HG02981 (cell line): ENCODE measurements at regions not wholly inside any gene's neighbourhood (a gene's known extent, or its start where the extent isn't known, plus 50 kb on each side); places are given as distances from the start of the nearest gene placed in this dataset.
"Not testable (repeated sequence)": the region's sequence is repeated elsewhere in the genome, so short reads cannot be mapped to it uniquely, and the experiment has no call there.

Source experiments
- ATAC-seq: cut with Tn5 transposase; IDR thresholded peaks from one replicate; pipeline ENCODE4 v1.9.1; 2021; ENCODE audit warnings: mild to moderate bottlenecking, moderate library complexity; ENCODE audit not compliant: unreplicated experiment

DNA sequence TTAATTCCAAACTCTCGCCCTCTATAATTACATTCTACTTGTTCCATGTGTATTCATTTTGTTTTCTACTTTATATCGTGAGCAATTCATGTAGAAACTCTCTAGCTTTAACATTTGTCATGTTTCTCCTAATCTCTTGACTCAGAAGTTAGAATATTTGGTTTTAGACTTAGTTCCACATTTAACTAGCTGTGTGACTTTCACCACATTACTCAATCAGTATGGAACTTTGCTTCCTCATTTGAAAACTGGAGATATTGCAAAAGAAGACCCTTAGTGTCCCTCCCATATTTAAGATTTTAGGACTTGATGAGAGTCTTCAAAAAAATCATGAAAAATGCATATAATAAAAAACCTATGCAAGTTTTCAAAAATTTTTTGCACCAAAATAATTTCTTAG is 447.5 kb downstream of the GXYLT1 start:
- ATAC-seq = no peak

DNA sequence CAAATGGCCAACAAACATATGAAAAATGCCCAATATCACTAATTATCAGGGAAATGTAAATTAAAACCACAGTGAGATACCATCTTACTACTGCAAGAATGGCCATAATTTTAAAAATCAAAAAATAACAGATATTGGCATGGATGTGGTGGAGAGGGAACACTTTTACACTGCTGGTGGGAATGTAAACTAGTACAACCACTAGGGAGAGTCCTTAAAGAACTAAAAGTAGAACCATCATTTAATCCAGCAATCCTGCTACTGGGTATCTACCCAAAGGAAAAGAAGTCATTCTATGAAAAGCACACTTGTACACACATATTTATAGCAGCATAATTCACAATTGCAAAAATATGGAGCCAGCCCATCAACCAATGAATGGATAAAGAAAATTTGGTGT is 459.7 kb downstream of the GXYLT1 start:
- no peak for ATAC-seq

DNA sequence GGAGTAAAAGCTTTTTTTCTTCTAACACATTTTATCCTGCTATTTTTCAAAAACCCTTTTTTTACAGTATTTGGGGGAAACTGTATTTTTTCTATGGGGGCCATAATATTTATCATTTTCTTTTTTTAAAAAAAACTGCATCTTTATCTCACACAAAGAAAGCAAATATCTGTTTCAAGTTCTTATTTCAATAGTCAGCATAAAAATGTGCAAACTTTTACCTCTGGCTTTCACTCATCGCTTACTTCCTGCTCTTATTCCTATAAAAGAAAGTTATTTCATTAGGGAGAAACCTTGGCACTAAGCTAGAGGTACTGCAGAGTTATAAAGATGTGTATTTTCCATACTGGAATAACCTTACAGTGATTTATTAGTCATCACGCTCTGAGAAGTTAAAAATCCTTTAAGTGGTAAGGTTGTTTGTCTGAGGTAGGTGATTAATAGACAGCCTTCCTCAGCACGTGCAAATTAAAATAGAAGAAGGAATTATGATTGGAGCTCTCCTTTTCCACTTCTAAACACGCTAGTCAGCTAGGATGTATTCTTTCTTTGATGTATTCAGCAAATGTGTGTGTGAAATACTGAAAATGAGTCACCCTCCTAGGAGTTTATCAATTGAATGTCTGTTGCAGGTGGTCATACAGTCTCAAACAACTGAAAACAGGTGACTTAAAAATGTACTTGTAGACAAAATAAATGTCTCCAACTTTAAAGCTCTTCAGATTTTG is 461.0 kb downstream of the GXYLT1 start:
- ATAC-seq = no peak

DNA sequence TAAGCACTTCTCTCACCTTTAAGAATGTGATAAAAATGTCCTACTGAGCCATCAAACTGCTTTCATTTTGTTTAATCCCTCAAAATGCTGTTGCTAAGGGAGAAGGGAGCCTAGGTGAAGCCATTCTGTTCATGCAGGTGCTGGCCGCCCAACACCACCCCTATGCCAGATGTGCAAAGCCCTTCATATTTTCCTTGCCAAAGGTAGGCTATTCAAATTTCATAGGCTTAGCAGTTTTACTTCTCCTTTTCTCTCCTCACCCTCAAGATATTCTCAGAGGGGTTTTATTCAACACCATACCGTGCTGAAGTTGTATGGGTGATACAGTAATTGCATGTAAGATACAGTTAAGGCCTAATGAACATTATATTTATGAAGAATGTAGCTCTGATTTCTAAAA is 461.7 kb downstream of the GXYLT1 start:
- no peak for ATAC-seq

DNA sequence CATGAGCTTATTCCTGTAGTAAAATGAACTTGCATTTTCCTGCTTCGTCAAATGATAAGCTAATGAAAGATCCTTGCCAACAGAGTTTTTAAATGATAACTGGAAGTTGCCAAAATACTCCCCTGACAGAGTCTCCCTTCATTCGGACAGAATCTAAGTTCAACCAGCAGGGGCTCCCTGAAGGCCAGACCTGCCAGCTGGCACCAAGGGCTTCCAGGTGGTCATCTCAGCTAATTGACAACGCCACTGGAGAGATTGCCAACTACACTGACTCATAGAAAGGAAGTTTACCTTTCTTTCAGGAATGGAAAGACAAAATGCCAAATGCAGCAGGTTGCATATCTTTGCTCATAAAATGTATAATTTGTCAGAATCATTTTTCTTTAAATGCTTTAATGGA is 462.8 kb downstream of the GXYLT1 start:
- no peak for ATAC-seq

DNA sequence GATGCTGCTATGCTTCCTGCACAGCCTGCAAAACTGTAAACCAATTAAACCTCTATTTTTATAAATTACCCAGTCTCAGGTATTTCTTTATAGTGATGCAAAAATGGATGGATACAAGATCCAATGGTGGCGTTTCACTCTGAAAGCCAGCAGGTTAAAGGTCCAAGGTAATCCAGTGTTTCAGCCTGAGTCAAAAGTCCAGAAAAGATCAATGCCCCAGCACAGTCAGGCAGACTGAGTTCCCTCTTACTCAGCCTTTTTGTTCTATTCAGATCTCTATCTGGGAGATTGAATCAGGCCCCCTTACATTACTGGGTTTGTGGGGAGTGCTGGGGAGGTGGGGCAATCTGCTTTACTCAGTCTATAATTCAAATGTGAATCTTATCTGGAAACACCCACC is 464.5 kb downstream of the GXYLT1 start:
- no peak for ATAC-seq

DNA sequence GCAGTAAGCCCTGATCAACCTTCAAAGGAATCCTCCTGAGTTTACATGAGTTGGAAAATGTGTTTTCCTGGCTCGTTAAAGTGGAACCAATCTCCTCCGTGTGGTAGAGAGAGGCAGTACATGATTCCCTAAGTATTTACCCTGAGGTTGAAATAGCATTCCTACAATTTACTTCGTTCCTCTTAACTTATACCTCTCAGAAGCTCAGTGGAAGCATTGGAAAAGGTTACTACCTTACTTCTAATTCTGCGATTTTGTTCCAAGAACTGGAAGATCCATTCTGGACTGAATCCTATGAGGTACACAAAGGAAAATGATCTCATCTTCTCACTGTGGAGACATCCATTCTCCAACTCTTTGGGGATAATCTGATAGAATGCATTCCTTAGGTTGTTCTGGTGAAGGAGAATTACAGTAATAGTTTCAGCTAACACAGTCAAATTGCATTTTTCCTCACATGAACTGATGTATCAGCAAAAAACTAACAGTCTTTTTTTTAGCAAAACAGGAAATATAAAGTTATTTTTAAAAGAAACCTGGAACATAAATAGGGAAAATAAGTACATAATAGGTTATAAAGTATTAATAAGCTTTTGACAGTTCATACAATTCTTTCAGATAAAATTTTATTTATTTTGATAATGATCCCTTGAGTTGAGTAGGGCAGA is 475.6 kb downstream of the PDZRN4 start:
- ATAC-seq = no peak

DNA sequence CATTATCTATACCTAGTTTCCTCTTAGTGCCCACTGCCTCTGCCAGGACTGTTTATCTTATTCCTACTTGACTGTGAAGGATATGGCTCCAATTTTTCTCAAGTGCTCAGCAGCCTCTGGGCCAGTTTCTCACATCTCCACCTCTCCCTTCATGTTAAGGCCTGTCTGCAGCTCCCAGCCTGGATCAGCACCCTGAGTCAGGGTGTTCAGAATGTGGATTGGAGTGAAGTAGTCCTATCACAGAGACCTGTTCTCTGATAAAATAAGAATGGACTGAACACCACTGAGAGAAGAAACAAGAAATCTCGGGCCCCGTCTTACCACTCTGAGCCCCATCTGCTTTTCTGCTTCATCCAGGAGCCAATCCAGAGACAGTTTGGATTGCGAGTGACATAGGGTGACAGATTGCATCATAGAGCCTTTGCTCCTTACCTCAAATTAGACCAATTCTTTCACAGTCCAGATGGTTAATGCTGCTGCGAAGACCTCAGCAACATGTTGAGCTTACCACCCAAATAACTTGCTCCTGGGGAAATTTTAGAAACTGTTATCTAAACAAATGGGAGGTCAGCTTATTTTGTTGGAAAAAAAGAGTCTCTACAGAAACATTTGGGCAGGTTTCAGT is 473.1 kb downstream of the PDZRN4 start:
- no peak for ATAC-seq

DNA sequence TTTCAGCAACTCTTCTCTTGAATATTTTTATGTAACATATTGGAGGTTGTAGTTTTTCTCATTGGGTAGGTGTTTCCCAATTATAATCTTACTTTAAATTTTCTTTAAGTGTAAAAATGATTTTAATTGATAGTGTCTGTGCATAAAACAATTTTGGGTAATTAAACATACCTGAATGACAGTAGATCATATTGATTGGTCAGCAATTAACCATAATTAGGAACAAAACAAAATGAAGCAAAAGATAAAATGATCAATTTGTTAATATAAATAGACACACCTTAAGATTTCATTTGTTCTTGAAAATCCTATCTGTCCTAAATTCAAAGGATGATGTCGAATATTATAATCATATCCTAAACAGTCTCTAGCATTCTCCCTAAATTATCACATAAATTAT is 468.3 kb downstream of the PDZRN4 start:
- no peak for ATAC-seq

DNA sequence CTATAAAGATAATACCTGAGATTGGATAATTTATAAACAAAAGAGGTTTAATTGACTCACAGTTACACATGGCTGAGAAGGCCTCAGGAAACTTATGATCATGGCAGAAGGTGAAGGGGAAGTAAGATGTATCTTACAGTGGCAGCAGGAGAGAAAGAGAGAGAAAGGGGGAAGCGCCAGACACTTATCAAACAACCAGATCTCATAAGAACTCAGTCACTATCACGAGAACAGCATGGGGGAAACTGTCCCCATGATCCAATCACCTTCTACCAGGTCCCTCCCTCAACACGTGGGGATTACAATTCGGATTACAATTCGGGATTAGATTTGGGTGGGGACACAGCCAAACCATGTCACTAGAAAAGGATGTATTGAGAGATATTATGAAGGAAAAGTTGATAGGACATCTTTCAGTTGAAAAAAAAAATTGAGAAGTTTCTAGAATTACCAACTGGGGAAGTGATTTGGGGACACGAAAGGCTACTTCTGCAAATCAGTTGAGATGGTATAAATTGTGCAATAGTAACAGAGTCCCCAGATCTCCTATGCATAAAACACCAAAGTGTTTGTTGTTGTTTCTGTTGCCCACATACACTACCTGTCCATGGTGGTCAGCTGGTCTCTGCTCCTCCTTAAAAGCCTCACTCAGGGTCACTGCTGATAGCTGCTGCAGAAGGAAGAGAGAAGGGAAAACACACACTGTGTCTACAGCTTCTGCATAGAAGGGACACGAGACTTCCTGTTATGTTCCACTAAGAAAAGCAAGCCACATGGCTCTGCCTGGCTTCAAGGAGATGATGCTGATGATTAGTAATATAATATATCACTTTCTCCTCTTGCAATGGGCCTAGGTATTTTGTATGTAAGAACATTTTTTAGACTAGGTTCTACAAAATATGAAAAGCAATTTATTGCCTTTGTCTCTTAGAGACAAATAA is 465.5 kb downstream of the PDZRN4 start:
- no peak for ATAC-seq

DNA sequence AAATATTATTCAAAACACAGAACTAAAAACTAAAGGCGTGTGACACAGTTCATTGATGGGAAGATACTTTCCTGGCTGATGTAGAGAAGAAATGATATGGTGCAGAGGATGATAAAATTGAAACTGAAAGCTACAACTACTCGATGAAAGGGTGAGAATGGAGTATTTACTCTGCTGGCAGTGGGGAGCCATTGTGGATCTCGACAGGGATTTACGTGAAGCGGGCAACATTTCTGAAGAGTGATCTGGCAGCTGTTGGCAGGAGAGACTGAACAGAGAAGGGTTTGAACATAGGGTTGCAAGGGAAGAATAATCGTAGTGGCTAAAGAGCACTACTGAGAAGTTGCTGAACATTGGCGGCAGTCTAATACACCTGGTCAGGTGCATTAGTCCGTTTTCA is 464.9 kb downstream of the PDZRN4 start:
- no peak for ATAC-seq

DNA sequence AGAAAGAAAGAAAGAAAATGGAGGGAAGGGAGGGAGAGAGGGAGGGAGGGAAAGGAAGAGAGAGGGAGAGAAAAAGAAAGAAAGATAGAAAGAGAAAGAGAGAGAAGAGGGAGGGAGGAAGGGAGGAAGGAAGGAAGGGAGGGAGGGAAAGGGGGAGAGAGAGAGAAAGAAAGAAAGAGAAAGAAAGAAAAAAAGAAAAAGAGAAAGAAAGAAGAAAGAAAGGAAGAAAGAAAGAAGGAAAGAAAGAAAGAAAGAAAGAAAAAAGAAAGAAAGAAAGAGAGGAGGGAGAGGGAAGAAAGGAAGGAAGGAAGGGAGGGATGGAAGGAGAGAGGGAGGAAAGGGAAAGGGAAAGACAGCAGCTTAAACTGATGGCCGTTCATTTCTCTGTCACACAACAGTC is 457.5 kb downstream of the PDZRN4 start:
- ATAC-seq = no peak

DNA sequence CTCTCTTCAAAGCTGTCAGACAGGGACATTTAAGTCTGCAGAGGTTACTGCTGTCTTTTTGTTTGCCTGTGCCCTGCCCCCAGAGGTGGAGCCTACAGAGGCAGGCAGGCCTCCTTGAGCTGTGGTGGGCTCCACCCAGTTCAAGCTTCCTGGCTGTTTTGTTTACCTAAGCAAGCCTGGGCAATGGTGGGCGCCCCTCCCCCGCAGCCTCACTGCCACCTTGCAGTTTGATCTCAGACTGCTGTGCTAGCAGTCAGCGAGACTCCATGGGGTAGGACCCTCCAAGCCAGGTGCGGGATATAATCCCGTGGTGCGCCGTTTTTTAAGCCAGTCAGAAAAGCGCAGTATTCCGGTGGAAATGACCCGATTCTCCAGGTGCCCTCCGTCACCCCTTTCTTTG is 454.7 kb downstream of the PDZRN4 start:
- not testable (repeated sequence) for ATAC-seq

DNA sequence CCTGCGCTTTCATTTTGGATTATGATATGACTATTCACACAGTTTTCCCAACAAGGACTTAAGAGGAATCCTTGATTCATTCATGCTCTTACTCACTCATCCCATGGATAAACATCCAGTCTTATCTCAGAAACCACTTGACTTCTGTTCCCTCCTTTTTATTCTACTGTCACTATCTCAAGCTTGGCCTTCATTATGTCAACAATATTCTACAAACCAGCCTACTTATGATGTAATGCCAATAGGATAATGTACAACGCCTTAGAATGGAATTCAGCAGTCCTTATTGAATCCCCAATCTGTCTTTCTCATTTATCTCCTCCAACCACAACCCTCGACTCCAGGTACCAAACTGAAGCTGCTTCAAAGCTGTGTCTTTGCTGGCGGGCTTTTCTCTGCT is 448.5 kb downstream of the PDZRN4 start:
- ATAC-seq = no peak

DNA sequence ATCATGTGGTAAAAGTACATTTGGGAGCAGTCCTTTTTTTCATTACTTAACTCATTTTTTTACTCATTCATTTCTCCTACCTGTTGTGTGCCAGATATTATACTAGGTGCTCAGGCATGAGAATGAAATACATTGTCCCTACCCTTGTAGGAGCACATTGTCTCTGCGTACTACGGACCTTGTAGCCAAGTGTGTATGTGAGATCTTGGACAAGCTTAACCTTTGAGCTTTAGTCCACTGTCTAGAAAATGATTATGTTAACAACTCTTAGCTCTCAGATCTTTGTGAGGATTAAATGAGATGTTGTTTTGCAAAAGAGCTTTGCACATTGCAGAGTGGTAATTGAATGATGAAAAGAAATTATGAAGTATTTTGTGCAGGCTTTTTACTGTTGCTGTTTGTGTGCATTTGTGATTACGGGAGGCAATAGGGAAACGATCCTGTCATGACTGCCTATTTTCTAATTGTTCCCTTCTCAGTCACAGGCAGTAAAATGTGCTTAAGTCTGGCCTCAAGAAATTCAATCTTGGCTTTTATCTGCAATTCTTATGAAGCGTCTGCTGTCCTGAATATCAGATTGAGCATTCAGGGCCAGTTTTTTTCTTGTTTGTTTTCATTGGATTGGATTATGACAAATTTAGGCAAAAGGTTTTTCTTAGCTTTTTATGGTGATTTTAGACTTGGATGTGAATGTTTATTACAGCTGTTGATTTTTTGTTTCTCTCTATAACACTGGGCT is 447.7 kb downstream of the PDZRN4 start:
- no peak for ATAC-seq

DNA sequence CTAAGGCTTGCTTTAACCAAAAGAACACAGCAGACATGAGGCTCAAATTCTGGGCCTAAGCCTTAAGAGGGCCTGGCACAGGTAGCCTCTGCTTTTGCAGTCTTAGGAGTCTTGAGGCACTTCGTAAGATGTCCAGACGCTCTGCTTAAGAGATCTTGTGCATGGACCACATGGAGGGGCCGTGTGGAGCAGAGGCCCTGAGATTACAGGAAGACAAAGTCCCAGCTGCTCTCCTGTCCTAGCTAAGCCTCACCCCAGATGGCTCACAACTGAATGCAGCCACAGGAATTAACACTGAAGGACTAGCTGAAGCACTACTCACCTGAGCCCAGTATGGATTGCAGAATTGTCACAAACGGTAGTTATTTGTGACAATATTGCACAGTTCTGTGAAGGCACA is 446.0 kb downstream of the PDZRN4 start:
- no peak for ATAC-seq

DNA sequence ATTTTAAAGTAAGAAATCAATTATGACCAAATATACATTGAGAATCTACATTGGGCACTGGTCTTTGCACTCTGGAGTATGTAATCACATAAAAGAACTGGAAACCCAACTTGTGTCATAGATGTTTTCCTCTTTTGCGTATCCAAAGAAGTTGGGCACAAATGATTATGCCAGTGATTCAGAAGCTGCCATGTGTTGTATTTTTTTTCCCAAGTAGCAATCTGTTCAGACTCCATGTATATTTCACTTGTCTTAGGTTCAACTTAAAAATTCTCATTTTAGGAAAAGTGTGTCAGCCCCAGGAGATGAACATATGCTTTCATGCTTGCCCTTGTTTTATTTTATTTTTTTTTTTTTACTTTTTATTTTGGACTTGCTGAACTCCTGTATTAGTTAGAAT is 441.5 kb downstream of the PDZRN4 start:
- no peak for ATAC-seq

DNA sequence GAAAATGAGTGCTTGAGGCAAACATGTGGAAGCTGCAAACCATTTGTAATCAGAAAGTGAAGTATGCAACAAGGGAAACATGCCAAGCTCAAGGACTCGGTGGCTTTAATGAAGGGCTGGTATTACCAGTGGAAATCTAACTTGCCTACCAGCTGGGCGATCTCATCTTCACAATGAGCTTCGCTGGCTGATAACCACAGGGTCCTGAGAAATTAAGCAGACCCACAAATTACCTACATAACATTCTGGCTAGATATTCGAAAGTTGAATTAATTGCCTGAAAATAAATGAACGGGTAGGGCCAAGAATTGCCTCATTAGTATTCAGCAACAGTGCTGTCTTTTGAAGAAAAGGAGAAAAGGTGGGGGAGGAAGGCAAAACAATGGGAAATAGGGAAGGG is 439.4 kb downstream of the PDZRN4 start:
- ATAC-seq = no peak

DNA sequence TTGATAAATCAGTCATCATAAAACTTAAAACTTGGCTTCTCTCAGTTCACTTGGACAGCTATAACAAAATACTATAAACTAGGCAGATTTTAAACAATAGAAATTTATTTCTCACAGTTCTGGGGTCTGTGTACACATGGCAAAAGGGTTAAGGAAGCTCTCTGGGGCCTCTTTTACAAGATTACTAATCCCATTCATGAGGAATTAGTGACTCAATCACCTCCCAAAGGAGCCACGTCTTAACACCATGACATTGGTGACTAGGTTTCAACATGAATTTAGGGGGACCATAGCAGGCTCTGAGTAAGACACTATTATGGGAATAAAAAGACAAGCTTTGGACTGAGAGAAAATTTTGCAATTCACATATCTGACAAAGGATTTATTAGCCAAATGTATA is 436.5 kb downstream of the PDZRN4 start:
- ATAC-seq = no peak
